HEK293 (cell line): ENCODE measurements at regions not wholly inside any gene's neighbourhood (a gene's known extent, or its start where the extent isn't known, plus 50 kb on each side); places are given as distances from the start of the nearest gene placed in this dataset.

Experiments used
- CTCF ChIA-PET: fragments of 350-600 bp; formaldehyde crosslinking; extraction: SDS; loops from one replicate; lab custom pipeline; 2021; ENCODE audit warnings: antibody characterized with exemption; lab: Yijun Ruan, JAX
- POLR2A ChIA-PET: fragments of 300-600 bp; formaldehyde crosslinking; extraction: SDS; loops from one replicate; lab custom pipeline; 2020; ENCODE audit warnings: antibody characterized with exemption, inconsistent platforms; lab: Yijun Ruan, JAX
- H3K27ac ChIP-seq: fragments of 200-500 bp; sonication (Bioruptor generic); 2 replicates; pipeline ENCODE4 v1.5.1; 2014; ENCODE audit warnings: low read depth, low read length, control low read depth, inconsistent platforms; ENCODE audit errors: extremely low read depth
- H3K36me3 ChIP-seq, 2 experiments: fragments of 200-500 bp in 1 of 2; sonication (Bioruptor generic) in 1 of 2; 1 replicate in 1 of 2; 2 replicates in 1 of 2; pipeline ENCODE4 v1.5.1; 2014 to 2017; ENCODE audit warnings: inconsistent platforms in 2 of 2, low read length in 2 of 2; ENCODE audit not compliant: control insufficient read depth in 2 of 2, insufficient read depth in 1 of 2
- H3K4me1 ChIP-seq: fragments of 200-500 bp; sonication (Bioruptor generic); 2 replicates; pipeline ENCODE4 v1.5.1; 2014; ENCODE audit warnings: mild to moderate bottlenecking, low read length, inconsistent platforms; ENCODE audit not compliant: control insufficient read depth, insufficient read depth
- H3K4me3 ChIP-seq: 2 replicates; pipeline ENCODE4 v1.5.1; 2011; ENCODE audit warnings: low read depth, mild to moderate bottlenecking, control low read depth, low read length, moderate library complexity
- H3K9me3 ChIP-seq: fragments of 200-500 bp; sonication (Bioruptor generic); 2 replicates; pipeline ENCODE4 v1.5.1; 2014; ENCODE audit warnings: low read depth, low read length, inconsistent platforms; ENCODE audit not compliant: control insufficient read depth, insufficient read depth
- KLF10 ChIP-seq: fragments of 450-650 bp; IDR thresholded peaks from 2 replicates; pipeline ENCODE4 v1.5.1; 2018; ENCODE audit warnings: missing biosample characterization, mild to moderate bottlenecking, missing genetic modification characterization
- SP2 ChIP-seq: fragments of 450-650 bp; formaldehyde crosslinking; IDR thresholded peaks from 2 replicates; pipeline ENCODE4 v1.5.1; 2016; ENCODE audit warnings: missing biosample characterization, missing genetic modification characterization
- ZNF132 ChIP-seq: fragments of 450-650 bp; formaldehyde crosslinking; IDR thresholded peaks from 2 replicates; pipeline ENCODE4 v1.5.1; 2017; ENCODE audit warnings: missing biosample characterization, missing genetic modification characterization, borderline replicate concordance
- ZNF140 ChIP-seq: fragments of 450-650 bp; formaldehyde crosslinking; IDR thresholded peaks from 2 replicates; pipeline ENCODE4 v1.5.1; 2016; ENCODE audit warnings: missing biosample characterization, missing genetic modification characterization
- ZNF169 ChIP-seq: fragments of 450-650 bp; formaldehyde crosslinking; IDR thresholded peaks from 2 replicates; pipeline ENCODE4 v1.5.1; 2016; ENCODE audit warnings: missing biosample characterization, missing genetic modification characterization
- ZNF341 ChIP-seq: fragments of 450-650 bp; formaldehyde crosslinking; IDR thresholded peaks from 2 replicates; pipeline ENCODE4; 2016; ENCODE audit warnings: low read depth, missing biosample characterization, missing genetic modification characterization
- ZNF529 ChIP-seq: fragments of 450-650 bp; formaldehyde crosslinking; IDR thresholded peaks from 2 replicates; pipeline ENCODE4 v1.5.1; 2017; ENCODE audit warnings: missing genetic modification characterization, missing biosample characterization; ENCODE audit not compliant: insufficient replicate concordance
- ZNF549 ChIP-seq: fragments of 450-650 bp; IDR thresholded peaks from 2 replicates; pipeline ENCODE4 v1.5.1; 2018; ENCODE audit warnings: missing biosample characterization, missing genetic modification characterization, mild to moderate bottlenecking, inconsistent platforms, moderate library complexity
- ZNF610 ChIP-seq: fragments of 450-650 bp; formaldehyde crosslinking; IDR thresholded peaks from 2 replicates; pipeline ENCODE4 v1.5.1; 2016; ENCODE audit warnings: missing biosample characterization, missing genetic modification characterization, borderline replicate concordance
- ZNF664 ChIP-seq: fragments of 450-650 bp; formaldehyde crosslinking; IDR thresholded peaks from 2 replicates; pipeline ENCODE4 v1.5.1; 2016; ENCODE audit warnings: missing biosample characterization, missing genetic modification characterization
- ZNF677 ChIP-seq: fragments of 450-650 bp; IDR thresholded peaks from 2 replicates; pipeline ENCODE4 v1.5.0; 2018; ENCODE audit warnings: missing biosample characterization, mild to moderate bottlenecking, missing genetic modification characterization, moderate library complexity
- ZNF747 ChIP-seq: fragments of 450-650 bp; formaldehyde crosslinking; IDR thresholded peaks from 2 replicates; pipeline ENCODE4 v1.5.1; 2016; ENCODE audit warnings: missing biosample characterization, missing genetic modification characterization
- ZNF768 ChIP-seq: fragments of 450-650 bp; formaldehyde crosslinking; IDR thresholded peaks from 2 replicates; pipeline ENCODE4 v1.5.1; 2018; ENCODE audit warnings: missing biosample characterization, mild to moderate bottlenecking, missing genetic modification characterization
- ZNF785 ChIP-seq: fragments of 450-650 bp; formaldehyde crosslinking; IDR thresholded peaks from 2 replicates; pipeline ENCODE4 v1.5.1; 2016; ENCODE audit warnings: missing biosample characterization, missing genetic modification characterization
- TF ChIP-seq, protein P1 (sequence below): fragments of 450-650 bp; formaldehyde crosslinking; IDR thresholded peaks from 2 replicates; pipeline ENCODE4 v1.5.1; 2017; ENCODE audit warnings: missing biosample characterization, missing genetic modification characterization
- TF ChIP-seq, protein P2 (sequence below): fragments of 450-650 bp; formaldehyde crosslinking; IDR thresholded peaks from 2 replicates; pipeline ENCODE4 v1.5.1; 2017; ENCODE audit warnings: missing biosample characterization, missing genetic modification characterization
- TF ChIP-seq, protein P3 (sequence below): fragments of 450-650 bp; formaldehyde crosslinking; IDR thresholded peaks from 2 replicates; pipeline ENCODE4; 2016; ENCODE audit warnings: missing biosample characterization, missing genetic modification characterization
- TF ChIP-seq, protein P4 (sequence below): fragments of 450-650 bp; formaldehyde crosslinking; IDR thresholded peaks from 2 replicates; pipeline ENCODE4 v1.5.1; 2017; ENCODE audit warnings: missing biosample characterization, missing genetic modification characterization
- TF ChIP-seq, protein P5 (sequence below): fragments of 450-650 bp; formaldehyde crosslinking; IDR thresholded peaks from 2 replicates; pipeline ENCODE4 v1.5.1; 2016; ENCODE audit warnings: missing biosample characterization, missing genetic modification characterization
- TF ChIP-seq, protein P6 (sequence below): fragments of 450-650 bp; formaldehyde crosslinking; IDR thresholded peaks from 2 replicates; pipeline ENCODE4 v1.5.1; 2016; ENCODE audit warnings: missing biosample characterization, missing genetic modification characterization

DNA sequence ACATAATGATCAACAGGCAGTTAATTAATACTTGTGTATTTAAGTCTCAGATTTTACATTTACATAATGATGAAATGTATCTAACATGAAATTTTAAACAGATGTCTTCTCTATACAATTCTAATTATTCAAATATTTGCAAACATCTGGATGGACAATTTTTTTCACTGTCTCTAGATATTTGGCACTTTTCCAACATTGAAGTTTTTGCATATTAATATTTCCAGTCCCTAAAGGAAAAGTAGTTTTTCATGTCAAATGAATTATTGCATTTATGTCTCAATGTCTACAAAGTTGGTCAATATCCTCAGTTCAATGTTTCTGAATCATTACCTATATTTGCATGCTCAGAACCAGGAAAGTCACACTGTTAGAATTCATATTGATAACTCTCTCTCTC is 560.9 kb upstream of the PKDCC start:
- TF ChIP-seq ZNF132 (tag by site-specific recombination) (no peak), ZNF529 (no peak), SP2 (tag by site-specific recombination) (no peak), ZNF664 (tag by site-specific recombination) (no peak), ZNF140 (tag by site-specific recombination) (no peak), ZNF341 (tag by site-specific recombination) (no peak), ZNF610 (tag by site-specific recombination) (no peak), ZNF747 (tag by site-specific recombination) (no peak), ZNF169 (tag by site-specific recombination) (no peak), ZNF549 (tag by site-specific recombination) (no peak), ZNF768 (tag by site-specific recombination) (no peak), ZNF677 (tag by site-specific recombination) (no peak)
- TF ChIP-seq, protein P1, sequence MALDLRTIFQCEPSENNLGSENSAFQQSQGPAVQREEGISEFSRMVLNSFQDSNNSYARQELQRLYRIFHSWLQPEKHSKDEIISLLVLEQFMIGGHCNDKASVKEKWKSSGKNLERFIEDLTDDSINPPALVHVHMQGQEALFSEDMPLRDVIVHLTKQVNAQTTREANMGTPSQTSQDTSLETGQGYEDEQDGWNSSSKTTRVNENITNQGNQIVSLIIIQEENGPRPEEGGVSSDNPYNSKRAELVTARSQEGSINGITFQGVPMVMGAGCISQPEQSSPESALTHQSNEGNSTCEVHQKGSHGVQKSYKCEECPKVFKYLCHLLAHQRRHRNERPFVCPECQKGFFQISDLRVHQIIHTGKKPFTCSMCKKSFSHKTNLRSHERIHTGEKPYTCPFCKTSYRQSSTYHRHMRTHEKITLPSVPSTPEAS (tag by site-specific recombination), result no peak
- TF ChIP-seq, protein P2, sequence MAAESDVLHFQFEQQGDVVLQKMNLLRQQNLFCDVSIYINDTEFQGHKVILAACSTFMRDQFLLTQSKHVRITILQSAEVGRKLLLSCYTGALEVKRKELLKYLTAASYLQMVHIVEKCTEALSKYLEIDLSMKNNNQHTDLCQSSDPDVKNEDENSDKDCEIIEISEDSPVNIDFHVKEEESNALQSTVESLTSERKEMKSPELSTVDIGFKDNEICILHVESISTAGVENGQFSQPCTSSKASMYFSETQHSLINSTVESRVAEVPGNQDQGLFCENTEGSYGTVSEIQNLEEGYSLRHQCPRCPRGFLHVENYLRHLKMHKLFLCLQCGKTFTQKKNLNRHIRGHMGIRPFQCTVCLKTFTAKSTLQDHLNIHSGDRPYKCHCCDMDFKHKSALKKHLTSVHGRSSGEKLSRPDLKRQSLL, result no peak
- TF ChIP-seq, protein P3, sequence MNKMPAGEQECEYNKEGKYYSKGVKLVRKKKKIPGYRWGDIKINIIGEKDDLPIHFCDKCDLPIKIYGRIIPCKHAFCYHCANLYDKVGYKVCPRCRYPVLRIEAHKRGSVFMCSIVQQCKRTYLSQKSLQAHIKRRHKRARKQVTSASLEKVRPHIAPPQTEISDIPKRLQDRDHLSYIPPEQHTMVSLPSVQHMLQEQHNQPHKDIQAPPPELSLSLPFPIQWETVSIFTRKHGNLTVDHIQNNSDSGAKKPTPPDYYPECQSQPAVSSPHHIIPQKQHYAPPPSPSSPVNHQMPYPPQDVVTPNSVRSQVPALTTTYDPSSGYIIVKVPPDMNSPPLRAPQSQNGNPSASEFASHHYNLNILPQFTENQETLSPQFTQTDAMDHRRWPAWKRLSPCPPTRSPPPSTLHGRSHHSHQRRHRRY (tag by site-specific recombination), result no peak
- TF ChIP-seq, protein P4, sequence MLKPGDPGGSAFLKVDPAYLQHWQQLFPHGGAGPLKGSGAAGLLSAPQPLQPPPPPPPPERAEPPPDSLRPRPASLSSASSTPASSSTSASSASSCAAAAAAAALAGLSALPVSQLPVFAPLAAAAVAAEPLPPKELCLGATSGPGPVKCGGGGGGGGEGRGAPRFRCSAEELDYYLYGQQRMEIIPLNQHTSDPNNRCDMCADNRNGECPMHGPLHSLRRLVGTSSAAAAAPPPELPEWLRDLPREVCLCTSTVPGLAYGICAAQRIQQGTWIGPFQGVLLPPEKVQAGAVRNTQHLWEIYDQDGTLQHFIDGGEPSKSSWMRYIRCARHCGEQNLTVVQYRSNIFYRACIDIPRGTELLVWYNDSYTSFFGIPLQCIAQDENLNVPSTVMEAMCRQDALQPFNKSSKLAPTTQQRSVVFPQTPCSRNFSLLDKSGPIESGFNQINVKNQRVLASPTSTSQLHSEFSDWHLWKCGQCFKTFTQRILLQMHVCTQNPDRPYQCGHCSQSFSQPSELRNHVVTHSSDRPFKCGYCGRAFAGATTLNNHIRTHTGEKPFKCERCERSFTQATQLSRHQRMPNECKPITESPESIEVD (tag by site-specific recombination), result no peak
- TF ChIP-seq, protein P5, sequence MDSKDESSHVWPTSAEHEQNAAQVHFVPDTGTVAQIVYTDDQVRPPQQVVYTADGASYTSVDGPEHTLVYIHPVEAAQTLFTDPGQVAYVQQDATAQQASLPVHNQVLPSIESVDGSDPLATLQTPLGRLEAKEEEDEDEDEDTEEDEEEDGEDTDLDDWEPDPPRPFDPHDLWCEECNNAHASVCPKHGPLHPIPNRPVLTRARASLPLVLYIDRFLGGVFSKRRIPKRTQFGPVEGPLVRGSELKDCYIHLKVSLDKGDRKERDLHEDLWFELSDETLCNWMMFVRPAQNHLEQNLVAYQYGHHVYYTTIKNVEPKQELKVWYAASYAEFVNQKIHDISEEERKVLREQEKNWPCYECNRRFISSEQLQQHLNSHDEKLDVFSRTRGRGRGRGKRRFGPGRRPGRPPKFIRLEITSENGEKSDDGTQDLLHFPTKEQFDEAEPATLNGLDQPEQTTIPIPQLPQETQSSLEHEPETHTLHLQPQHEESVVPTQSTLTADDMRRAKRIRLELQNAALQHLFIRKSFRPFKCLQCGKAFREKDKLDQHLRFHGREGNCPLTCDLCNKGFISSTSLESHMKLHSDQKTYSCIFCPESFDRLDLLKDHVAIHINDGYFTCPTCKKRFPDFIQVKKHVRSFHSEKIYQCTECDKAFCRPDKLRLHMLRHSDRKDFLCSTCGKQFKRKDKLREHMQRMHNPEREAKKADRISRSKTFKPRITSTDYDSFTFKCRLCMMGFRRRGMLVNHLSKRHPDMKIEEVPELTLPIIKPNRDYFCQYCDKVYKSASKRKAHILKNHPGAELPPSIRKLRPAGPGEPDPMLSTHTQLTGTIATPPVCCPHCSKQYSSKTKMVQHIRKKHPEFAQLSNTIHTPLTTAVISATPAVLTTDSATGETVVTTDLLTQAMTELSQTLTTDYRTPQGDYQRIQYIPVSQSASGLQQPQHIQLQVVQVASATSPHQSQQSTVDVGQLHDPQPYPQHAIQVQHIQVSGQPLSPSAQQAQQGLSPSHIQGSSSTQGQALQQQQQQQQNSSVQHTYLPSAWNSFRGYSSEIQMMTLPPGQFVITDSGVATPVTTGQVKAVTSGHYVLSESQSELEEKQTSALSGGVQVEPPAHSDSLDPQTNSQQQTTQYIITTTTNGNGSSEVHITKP, result no peak

DNA sequence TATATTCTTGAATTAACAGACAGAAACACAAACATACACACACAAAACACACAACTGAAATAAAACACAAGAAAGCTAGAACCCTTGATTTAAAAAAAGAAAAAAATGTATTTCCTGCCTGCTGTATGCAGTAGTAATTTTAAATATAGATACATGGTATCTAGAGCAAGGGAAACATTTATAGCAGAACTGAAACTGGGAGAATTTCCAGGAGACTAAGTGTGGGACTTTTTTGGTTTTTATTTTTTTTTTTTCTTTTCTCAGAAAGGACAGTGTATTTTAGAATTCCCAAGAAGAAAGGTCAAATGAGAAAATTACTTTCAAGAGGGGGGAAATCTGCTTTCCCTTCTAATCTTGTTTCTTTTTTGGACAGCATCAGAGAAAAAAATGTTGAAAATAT is 558.9 kb upstream of the PKDCC start:
- POLR2A ChIA-PET, result no interaction called here
- CTCF ChIA-PET, result no interaction called here
- Histone ChIP-seq H3K27ac (no peak overlapping the region), H3K9me3 (no peaks in the 10 kb centered on the region), H3K4me1 (no peaks in the 10 kb centered on the region), H3K4me3 (no peak overlapping the region), H3K36me3 (no peaks in the 10 kb centered on the region)
- TF ChIP-seq, protein P6, sequence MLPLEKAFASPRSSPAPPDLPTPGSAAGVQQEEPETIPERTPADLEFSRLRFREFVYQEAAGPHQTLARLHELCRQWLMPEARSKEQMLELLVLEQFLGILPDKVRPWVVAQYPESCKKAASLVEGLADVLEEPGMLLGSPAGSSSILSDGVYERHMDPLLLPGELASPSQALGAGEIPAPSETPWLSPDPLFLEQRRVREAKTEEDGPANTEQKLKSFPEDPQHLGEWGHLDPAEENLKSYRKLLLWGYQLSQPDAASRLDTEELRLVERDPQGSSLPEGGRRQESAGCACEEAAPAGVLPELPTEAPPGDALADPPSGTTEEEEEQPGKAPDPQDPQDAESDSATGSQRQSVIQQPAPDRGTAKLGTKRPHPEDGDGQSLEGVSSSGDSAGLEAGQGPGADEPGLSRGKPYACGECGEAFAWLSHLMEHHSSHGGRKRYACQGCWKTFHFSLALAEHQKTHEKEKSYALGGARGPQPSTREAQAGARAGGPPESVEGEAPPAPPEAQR (tag by site-specific recombination), result no peak
- TF ChIP-seq KLF10 (tag by site-specific recombination) (no peak), ZNF785 (tag by site-specific recombination) (no peak)

More for the DNA sequence above, 560.9 kb upstream of the PKDCC start:
- Histone ChIP-seq H3K36me3 (no peaks in the 10 kb centered on the region), H3K4me1 (no peaks in the 10 kb centered on the region), H3K27ac (no peak overlapping the region), H3K4me3 (no peak overlapping the region), H3K9me3 (no peaks in the 10 kb centered on the region)
- ChIA-PET CTCF (no interaction called here), POLR2A (no interaction called here)
